Ishikawa (cell line): ENCODE measurements at regions not wholly inside any gene's neighbourhood (a gene's known extent, or its start where the extent isn't known, plus 50 kb on each side); places are given as distances from the start of the nearest gene placed in this dataset.

Experiments
- CEBPB ChIP-seq: IDR thresholded peaks from 2 replicates; pipeline ENCODE4 v1.6.1; 2012
- CREB1 ChIP-seq: IDR thresholded peaks from 2 replicates; pipeline ENCODE4 v1.6.1; 2012; ENCODE audit warnings: low read depth
- EGR1 ChIP-seq: IDR thresholded peaks from 2 replicates; pipeline ENCODE4 v1.6.1; 2012
- EP300 ChIP-seq: IDR thresholded peaks from 2 replicates; pipeline ENCODE4 v1.6.1; 2012; ENCODE audit warnings: borderline replicate concordance
- MAX ChIP-seq: IDR thresholded peaks from 2 replicates; pipeline ENCODE4 v1.6.1; 2012
- RAD21 ChIP-seq: IDR thresholded peaks from 2 replicates; pipeline ENCODE4 v1.6.1; 2012; ENCODE audit warnings: low read depth
- REST ChIP-seq: IDR thresholded peaks from 2 replicates; pipeline ENCODE4 v1.6.1; 2012; ENCODE audit warnings: low read depth, mild to moderate bottlenecking
- TAF1 ChIP-seq: IDR thresholded peaks from 2 replicates; pipeline ENCODE4 v1.6.1; 2012; ENCODE audit warnings: low read depth, mild to moderate bottlenecking
- USF1 ChIP-seq: IDR thresholded peaks from 2 replicates; pipeline ENCODE4 v1.6.1; 2012
- YY1 ChIP-seq: IDR thresholded peaks from 2 replicates; pipeline ENCODE4 v1.6.1; 2012; ENCODE audit warnings: low read depth

- no peak for TF ChIP-seq CREB1
- TF ChIP-seq MAX: no peak
- no peak for TF ChIP-seq EP300
- no peak for TF ChIP-seq RAD21
- TF ChIP-seq USF1: no peak
- no peak for TF ChIP-seq YY1
- TF ChIP-seq EGR1: no peak
- no peak for TF ChIP-seq CEBPB
- no peak for TF ChIP-seq TAF1
- TF ChIP-seq REST: no peak
These were observed 57.7 kb downstream of the RAD51AP2 start for GRCh38 chr2:17460371-17461086.
